ENCODE measurements at regions not wholly inside any gene's neighbourhood (a gene's known extent, or its start where the extent isn't known, plus 50 kb on each side); places are given as distances from the start of the nearest gene placed in this dataset.

GRCh38 chr10:61612009-61612408 lies 50.7 kb upstream of the CABCOCO1 start:
- no peak for TF ChIP-seq JUND (CRISPR knock-in tag; IDR thresholded peaks at IDR 0.05)
- no peak for TF ChIP-seq ZNF362 (CRISPR knock-in tag; IDR thresholded peaks at IDR 0.05; ENCODE audit: borderline replicate concordance)
